Chondrocyte (in vitro differentiated cells): ENCODE measurements at regions not wholly inside any gene's neighbourhood (a gene's known extent, or its start where the extent isn't known, plus 50 kb on each side); places are given as distances from the start of the nearest gene placed in this dataset.

Experiments
- DNase-seq: peaks from one replicate; pipeline ENCODE4 v3.0.0; 2021; ENCODE audit warnings: mixed read lengths, low spot score
- H3K27ac Mint-ChIP-seq: one replicate; pipeline ENCODE4 v1.8.0; 2021; ENCODE audit warnings: mild to moderate bottlenecking, moderate library complexity, mixed read lengths; ENCODE audit not compliant: unreplicated experiment
- H3K27me3 Mint-ChIP-seq: 2 replicates; pipeline ENCODE4 v1.8.0; 2021; ENCODE audit warnings: low read depth, mixed read lengths
- H3K36me3 Mint-ChIP-seq: 2 replicates; pipeline ENCODE4 v1.8.0; 2021; ENCODE audit warnings: low read depth, mixed read lengths
- H3K4me1 Mint-ChIP-seq: 2 replicates; pipeline ENCODE4 v1.8.0; 2021; ENCODE audit warnings: low read depth, mild to moderate bottlenecking, mixed read lengths
- H3K4me3 Mint-ChIP-seq: one replicate; pipeline ENCODE4 v1.8.0; 2021; ENCODE audit warnings: mild to moderate bottlenecking, moderate library complexity, mixed read lengths; ENCODE audit not compliant: unreplicated experiment
- H3K9me3 Mint-ChIP-seq: 2 replicates; pipeline ENCODE4 v1.8.0; 2021; ENCODE audit warnings: low read depth, mixed read lengths
- TF ChIP-seq, protein P1 (sequence below): fragments of 200-600 bp; sonication (generic); IDR thresholded peaks from 2 replicates; pipeline ENCODE4 v1.5.0; 2021; ENCODE audit warnings: antibody characterized with exemption, mild to moderate bottlenecking, moderate library complexity

DNA sequence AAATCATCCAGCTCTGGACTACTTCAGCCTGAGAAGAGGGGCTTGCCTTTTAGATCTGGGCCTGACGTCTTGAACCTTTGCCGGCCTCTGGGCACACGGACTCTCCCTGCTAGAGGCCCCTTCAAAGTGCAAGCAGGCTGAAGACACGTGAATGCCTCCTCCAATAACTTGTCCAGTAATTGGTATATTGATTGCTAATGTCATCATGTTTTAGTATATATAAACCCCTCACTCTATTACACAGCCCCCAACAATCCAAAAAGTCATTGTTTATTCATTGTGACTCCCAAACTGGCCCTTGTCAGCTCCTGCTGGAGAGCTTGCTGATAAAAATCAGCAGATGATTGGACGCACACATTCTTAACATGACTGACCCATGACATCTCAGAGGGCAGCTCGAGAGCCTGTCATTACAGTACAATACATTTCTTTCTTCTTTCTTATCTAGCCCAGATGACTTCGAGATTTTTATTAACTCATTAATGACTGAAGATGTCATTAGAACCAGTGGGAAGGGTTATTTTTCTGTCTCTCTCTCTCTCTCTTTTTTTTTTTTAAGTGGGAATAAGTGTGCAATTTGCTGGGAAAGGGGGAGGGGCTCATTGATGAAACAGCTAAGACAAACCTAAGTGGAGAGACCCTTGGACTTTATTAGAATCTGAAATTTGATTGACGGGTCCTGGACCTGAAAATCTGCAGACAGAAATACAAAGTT lies 65.5 kb upstream of the NR2F2 start:
- H3K36me3 Mint-ChIP-seq = peaks cover 24% of the 10 kb centered on the region
- no peak for DNase-seq
- no peak overlapping the region for H3K27ac Mint-ChIP-seq
- TF ChIP-seq, protein P1, sequence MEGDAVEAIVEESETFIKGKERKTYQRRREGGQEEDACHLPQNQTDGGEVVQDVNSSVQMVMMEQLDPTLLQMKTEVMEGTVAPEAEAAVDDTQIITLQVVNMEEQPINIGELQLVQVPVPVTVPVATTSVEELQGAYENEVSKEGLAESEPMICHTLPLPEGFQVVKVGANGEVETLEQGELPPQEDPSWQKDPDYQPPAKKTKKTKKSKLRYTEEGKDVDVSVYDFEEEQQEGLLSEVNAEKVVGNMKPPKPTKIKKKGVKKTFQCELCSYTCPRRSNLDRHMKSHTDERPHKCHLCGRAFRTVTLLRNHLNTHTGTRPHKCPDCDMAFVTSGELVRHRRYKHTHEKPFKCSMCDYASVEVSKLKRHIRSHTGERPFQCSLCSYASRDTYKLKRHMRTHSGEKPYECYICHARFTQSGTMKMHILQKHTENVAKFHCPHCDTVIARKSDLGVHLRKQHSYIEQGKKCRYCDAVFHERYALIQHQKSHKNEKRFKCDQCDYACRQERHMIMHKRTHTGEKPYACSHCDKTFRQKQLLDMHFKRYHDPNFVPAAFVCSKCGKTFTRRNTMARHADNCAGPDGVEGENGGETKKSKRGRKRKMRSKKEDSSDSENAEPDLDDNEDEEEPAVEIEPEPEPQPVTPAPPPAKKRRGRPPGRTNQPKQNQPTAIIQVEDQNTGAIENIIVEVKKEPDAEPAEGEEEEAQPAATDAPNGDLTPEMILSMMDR = no peak
- peaks cover 23% of the 10 kb centered on the region for H3K4me1 Mint-ChIP-seq
- H3K4me3 Mint-ChIP-seq = no peak overlapping the region
- no peaks in the 10 kb centered on the region for H3K27me3 Mint-ChIP-seq
- H3K9me3 Mint-ChIP-seq = no peaks in the 10 kb centered on the region

GRCh38 chr15:96266456-96266855 lies 64.0 kb upstream of the NR2F2 start:
- no peaks in the 10 kb centered on the region for H3K9me3 Mint-ChIP-seq
- no peaks in the 10 kb centered on the region for H3K27me3 Mint-ChIP-seq
- peaks cover 19% of the 10 kb centered on the region for H3K4me1 Mint-ChIP-seq
- H3K4me3 Mint-ChIP-seq = no peak overlapping the region
- TF ChIP-seq, protein P1 = no peak
- peaks cover 28% of the 10 kb centered on the region for H3K36me3 Mint-ChIP-seq
- no peak overlapping the region for H3K27ac Mint-ChIP-seq
- DNase-seq = no peak

DNA sequence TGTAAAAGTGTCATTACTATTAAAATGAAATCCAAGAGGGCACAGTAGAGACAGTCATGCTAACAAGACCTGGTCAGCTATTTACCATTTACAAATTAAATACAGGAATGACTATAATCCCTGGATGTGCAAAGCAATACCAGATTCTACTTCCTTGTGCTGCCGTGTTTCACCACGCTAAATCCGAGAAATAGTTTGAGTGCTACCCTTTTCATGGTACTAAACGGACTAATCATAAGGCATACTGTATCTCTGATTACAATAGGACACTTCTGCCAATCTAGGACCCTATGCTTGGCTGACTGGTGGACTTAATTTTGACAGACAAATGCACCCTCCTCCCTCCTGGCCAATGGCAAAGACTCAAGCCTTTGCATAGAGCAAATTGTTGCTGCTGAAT lies 63.0 kb upstream of the NR2F2 start:
- Mint-ChIP-seq H3K9me3 (no peaks in the 10 kb centered on the region), H3K4me3 (no peak overlapping the region), H3K4me1 (peaks cover 10% of the 10 kb centered on the region), H3K27ac (no peak overlapping the region), H3K36me3 (peaks cover 34% of the 10 kb centered on the region), H3K27me3 (no peaks in the 10 kb centered on the region)
- TF ChIP-seq, protein P1 = no peak
- DNase-seq = no peak

- Mint-ChIP-seq H3K9me3 (no peaks in the 10 kb centered on the region), H3K27me3 (no peaks in the 10 kb centered on the region), H3K36me3 (peaks cover 35% of the 10 kb centered on the region), H3K27ac (no peak overlapping the region), H3K4me3 (no peak overlapping the region), H3K4me1 (peaks cover 12% of the 10 kb centered on the region)
- TF ChIP-seq, protein P1 = no peak
- no peak for DNase-seq
These were observed 61.9 kb upstream of the NR2F2 start for GRCh38 chr15:96268442-96269204.

DNA sequence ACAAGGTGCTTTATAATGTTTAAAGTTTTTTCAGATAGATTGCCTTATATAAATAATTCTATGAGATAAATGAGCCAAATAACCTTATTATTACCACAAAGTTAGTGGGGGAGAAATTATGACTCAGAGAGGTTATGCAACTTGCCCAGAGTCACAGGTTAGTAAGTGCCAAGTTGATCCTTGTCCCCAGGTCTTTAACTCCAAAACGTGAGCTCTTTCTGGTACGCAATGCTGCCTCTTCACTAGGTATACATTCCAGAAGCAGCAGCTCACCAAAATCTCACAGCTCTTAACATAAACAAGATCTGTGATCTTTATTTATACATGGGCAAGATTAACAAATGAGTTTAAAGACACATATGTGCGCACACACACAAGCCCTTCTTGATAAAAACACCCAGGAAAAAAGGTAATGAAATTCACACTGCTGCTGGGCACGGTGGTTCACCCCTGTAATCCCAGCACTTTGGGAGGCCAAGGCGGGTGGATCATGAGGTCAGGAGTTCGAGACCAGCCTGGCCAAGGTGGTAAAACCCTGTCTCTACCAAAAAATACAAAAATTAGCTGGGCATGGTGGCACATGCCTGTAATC lies 59.8 kb upstream of the NR2F2 start:
- Mint-ChIP-seq H3K4me1 (peaks cover 27% of the 10 kb centered on the region), H3K9me3 (no peaks in the 10 kb centered on the region), H3K36me3 (peaks cover 36% of the 10 kb centered on the region), H3K27me3 (no peaks in the 10 kb centered on the region), H3K4me3 (no peak overlapping the region), H3K27ac (no peak overlapping the region)
- TF ChIP-seq, protein P1 = no peak
- DNase-seq = no peak
